ENCODE measurements at regions not wholly inside any gene's neighbourhood (a gene's known extent, or its start where the extent isn't known, plus 50 kb on each side); places are given as distances from the start of the nearest gene placed in this dataset.

- H3K9ac ChIP-seq (ENCODE audit: low read length), result no peak overlapping the region
- H3K9me3 ChIP-seq (ENCODE audit: control extremely low read depth in 1 of 3, control insufficient read depth in 2 of 3, insufficient read depth in 1 of 3, low read length in 2 of 3), result peaks cover 0 to 4% (median 0%) of the 10 kb centered on the region in 3 donors
- H2AFZ ChIP-seq (ENCODE audit: insufficient read depth, low read depth, low read length, poor library complexity, severe bottlenecking), result no peak overlapping the region
- H3K4me3 Mint-ChIP-seq, result no peak overlapping the region
- no peaks in the 10 kb centered on the region for H3K27me3 Mint-ChIP-seq
- H3K4me1 Mint-ChIP-seq, result no peaks in the 10 kb centered on the region
- intact Hi-C loops (cut with micrococcal nuclease), result no loop called here
- DNase-seq (no peak), ATAC-seq (ENCODE audit: low read depth) (no peak)
- no peaks in the 10 kb centered on the region for H3K9me3 Mint-ChIP-seq (ENCODE audit: insufficient read depth)
- ChIA-PET CTCF (no interaction called here), POLR2A (no interaction called here)
- H3K4me2 ChIP-seq (replicated peaks; ENCODE audit: low read depth, low read length, poor library complexity, severe bottlenecking), result no peak overlapping the region
- no peaks in the 10 kb centered on the region for H4K20me1 ChIP-seq (ENCODE audit: control insufficient read depth, insufficient read depth, low read length, poor library complexity, severe bottlenecking)
- H3K27ac Mint-ChIP-seq, result no peak overlapping the region
- 93% methylated on average over 3 of the region's 9 CpGs for WGBS (ENCODE audit: insufficient coverage)
- H3K36me3 ChIP-seq (replicated peaks in 1 of 2; ENCODE audit: control extremely low read depth in 1 of 2, control insufficient read depth in 1 of 2, extremely low read depth in 1 of 2, insufficient read depth in 2 of 2, low read length in 1 of 2), result no peaks in the 10 kb centered on the region
- H3K27ac ChIP-seq (ENCODE audit: low read length in 2 of 2), result no peak overlapping the region
- H3K27me3 ChIP-seq (replicated peaks in 1 of 4; ENCODE audit: control extremely low read depth in 1 of 4, control insufficient read depth in 3 of 4, insufficient read depth in 4 of 4, low read length in 3 of 4), result no peaks in the 10 kb centered on the region
- H3K4me1 ChIP-seq (ENCODE audit: control insufficient read depth in 2 of 2, insufficient read depth in 2 of 2, low read length in 2 of 2), result no peaks in the 10 kb centered on the region
- TF ChIP-seq EZH2 (IDR thresholded peaks at IDR 0.05; ENCODE audit: borderline replicate concordance, insufficient read depth, low read depth, low read length, poor library complexity, severe bottlenecking), result no peak
- no peak for TF ChIP-seq CTCF (IDR thresholded peaks at IDR 0.05)
- H3K79me2 ChIP-seq (ENCODE audit: control insufficient read depth, insufficient read depth, low read length), result no peaks in the 10 kb centered on the region
- no peak overlapping the region for H3K4me3 ChIP-seq (ENCODE audit: control extremely low read depth in 1 of 5, extremely low read depth in 1 of 5, insufficient read depth in 1 of 5, low read depth in 2 of 5, low read length in 4 of 5)
These were observed 151.3 kb downstream of the GAS1 start for GRCh38 chr9:86795823-86796553.

- ChIA-PET CTCF (no interaction called here), POLR2A (no interaction called here)
- Mint-ChIP-seq H3K27ac (no peak overlapping the region), H3K9me3 (ENCODE audit: insufficient read depth) (no peaks in the 10 kb centered on the region), H3K27me3 (no peaks in the 10 kb centered on the region), H3K4me3 (no peak overlapping the region), H3K4me1 (no peaks in the 10 kb centered on the region)
- no peak for DNase-seq
- Histone ChIP-seq H3K9me3 (ENCODE audit: control extremely low read depth in 1 of 3, control insufficient read depth in 2 of 3, insufficient read depth in 1 of 3, low read length in 2 of 3) (peaks cover 0 to 4% (median 0%) of the 10 kb centered on the region in 3 donors), H3K4me2 (replicated peaks; ENCODE audit: low read depth, low read length, poor library complexity, severe bottlenecking) (no peak overlapping the region), H3K4me1 (ENCODE audit: control insufficient read depth in 2 of 2, insufficient read depth in 2 of 2, low read length in 2 of 2) (no peaks in the 10 kb centered on the region), H3K27me3 (replicated peaks in 1 of 4; ENCODE audit: control extremely low read depth in 1 of 4, control insufficient read depth in 3 of 4, insufficient read depth in 4 of 4, low read length in 3 of 4) (no peaks in the 10 kb centered on the region), H3K4me3 (ENCODE audit: control extremely low read depth in 1 of 5, extremely low read depth in 1 of 5, insufficient read depth in 1 of 5, low read depth in 2 of 5, low read length in 4 of 5) (no peak overlapping the region), H3K36me3 (replicated peaks in 1 of 2; ENCODE audit: control extremely low read depth in 1 of 2, control insufficient read depth in 1 of 2, extremely low read depth in 1 of 2, insufficient read depth in 2 of 2, low read length in 1 of 2) (no peaks in the 10 kb centered on the region), H2AFZ (ENCODE audit: insufficient read depth, low read depth, low read length, poor library complexity, severe bottlenecking) (no peak overlapping the region), H3K9ac (ENCODE audit: low read length) (no peak overlapping the region), H3K27ac (ENCODE audit: low read length in 2 of 2) (no peak overlapping the region), H3K79me2 (ENCODE audit: control insufficient read depth, insufficient read depth, low read length) (no peaks in the 10 kb centered on the region), H4K20me1 (ENCODE audit: control insufficient read depth, insufficient read depth, low read length, poor library complexity, severe bottlenecking) (no peaks in the 10 kb centered on the region)
- ATAC-seq (ENCODE audit: low read depth), result no peak
- 72% methylated on average over 6 of the region's 7 CpGs for WGBS (ENCODE audit: insufficient coverage)
- intact Hi-C loops (cut with micrococcal nuclease), result no loop called here
- TF ChIP-seq EZH2 (IDR thresholded peaks at IDR 0.05; ENCODE audit: borderline replicate concordance, insufficient read depth, low read depth, low read length, poor library complexity, severe bottlenecking) (no peak), CTCF (IDR thresholded peaks at IDR 0.05) (no peak)
These were observed 152.3 kb downstream of the GAS1 start for GRCh38 chr9:86795047-86795442.
